Upper lobe of left lung (tissue), 4 donors: ENCODE measurements at regions not wholly inside any gene's neighbourhood (a gene's known extent, or its start where the extent isn't known, plus 50 kb on each side); places are given as distances from the start of the nearest gene placed in this dataset.

Source experiments
- POLR2A ChIP-seq, 4 donors: fragments of 450-650 bp; IDR thresholded peaks; one replicate each; pipeline ENCODE4 v1.5.1; 2016 to 2017; ENCODE audit warnings: antibody characterized with exemption in 4 of 4, mild to moderate bottlenecking in 2 of 4
- TF ChIP-seq, protein P1 (sequence below), 6 experiments: fragments of 450-650 bp in 4 of 6; fragments of 200-600 bp in 2 of 6; sonication (generic) in 2 of 6; IDR thresholded peaks; one replicate each; pipeline ENCODE4 v1.5.1; 2016 to 2019; ENCODE audit warnings: antibody characterized with exemption in 6 of 6

DNA sequence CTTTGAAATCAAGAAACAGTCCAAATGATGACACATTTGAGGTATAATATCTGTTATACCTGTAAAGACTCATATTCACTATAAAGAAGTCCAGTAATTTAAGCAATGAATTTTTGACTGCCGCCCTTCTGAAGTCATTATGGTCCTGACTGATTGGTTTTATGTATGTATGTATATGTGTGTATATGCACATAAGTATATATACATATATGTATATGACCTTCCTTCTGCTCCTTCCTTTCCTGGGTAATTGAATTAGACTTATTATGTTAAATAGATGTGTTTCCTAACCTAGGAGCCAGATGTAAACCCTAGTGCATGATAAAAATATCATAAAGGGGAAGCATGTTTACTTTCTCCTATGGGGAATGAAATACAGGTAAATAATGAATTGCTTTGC, 343.1 kb upstream of the BRINP1 start:
- TF ChIP-seq, protein P1, sequence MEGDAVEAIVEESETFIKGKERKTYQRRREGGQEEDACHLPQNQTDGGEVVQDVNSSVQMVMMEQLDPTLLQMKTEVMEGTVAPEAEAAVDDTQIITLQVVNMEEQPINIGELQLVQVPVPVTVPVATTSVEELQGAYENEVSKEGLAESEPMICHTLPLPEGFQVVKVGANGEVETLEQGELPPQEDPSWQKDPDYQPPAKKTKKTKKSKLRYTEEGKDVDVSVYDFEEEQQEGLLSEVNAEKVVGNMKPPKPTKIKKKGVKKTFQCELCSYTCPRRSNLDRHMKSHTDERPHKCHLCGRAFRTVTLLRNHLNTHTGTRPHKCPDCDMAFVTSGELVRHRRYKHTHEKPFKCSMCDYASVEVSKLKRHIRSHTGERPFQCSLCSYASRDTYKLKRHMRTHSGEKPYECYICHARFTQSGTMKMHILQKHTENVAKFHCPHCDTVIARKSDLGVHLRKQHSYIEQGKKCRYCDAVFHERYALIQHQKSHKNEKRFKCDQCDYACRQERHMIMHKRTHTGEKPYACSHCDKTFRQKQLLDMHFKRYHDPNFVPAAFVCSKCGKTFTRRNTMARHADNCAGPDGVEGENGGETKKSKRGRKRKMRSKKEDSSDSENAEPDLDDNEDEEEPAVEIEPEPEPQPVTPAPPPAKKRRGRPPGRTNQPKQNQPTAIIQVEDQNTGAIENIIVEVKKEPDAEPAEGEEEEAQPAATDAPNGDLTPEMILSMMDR (IDR thresholded peaks at IDR 0.05): no peak
- no peak for TF ChIP-seq POLR2A (IDR thresholded peaks at IDR 0.05)
